GM21423 (cell line): ENCODE measurements at regions not wholly inside any gene's neighbourhood (a gene's known extent, or its start where the extent isn't known, plus 50 kb on each side); places are given as distances from the start of the nearest gene placed in this dataset.
"Not testable (repeated sequence)": the region's sequence is repeated elsewhere in the genome, so short reads cannot be mapped to it uniquely, and the experiment has no call there.

ENCODE experiments used
- ATAC-seq: cut with Tn5 transposase; IDR thresholded peaks from one replicate; pipeline ENCODE4 v1.9.1; 2021; ENCODE audit warnings: mild to moderate bottlenecking, moderate library complexity; ENCODE audit not compliant: unreplicated experiment

GRCh38 chrX:40996886-40997530, 88.2 kb upstream of the USP9X start:
- no peak for ATAC-seq

- ATAC-seq, result no peak
Measured at GRCh38 chrX:40998123-40998522, 87.1 kb upstream of the USP9X start.

- ATAC-seq, result no peak
Measured at GRCh38 chrX:41001327-41001726, 83.9 kb upstream of the USP9X start.

DNA sequence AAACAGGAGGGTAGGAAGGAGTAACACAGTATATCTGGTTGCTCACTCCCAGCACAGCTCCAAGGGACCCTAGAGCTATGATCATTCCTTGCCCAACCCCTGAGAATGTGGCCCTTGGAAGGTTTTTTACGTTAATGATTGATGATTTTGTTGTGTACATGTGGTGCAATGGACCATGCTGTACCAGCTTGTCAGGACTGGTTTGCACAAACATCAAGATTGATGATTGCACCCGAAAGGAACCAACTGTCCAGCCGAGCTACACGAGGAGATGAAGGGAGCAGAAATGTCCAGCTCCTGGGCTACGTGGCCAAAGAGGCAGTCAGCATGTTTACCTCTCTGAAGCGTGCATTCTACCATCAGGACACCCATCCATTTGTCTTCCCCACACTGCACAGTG, 83.2 kb upstream of the USP9X start:
- no peak for ATAC-seq

GRCh38 chrX:41003506-41004270, 81.6 kb upstream of the USP9X start:
- no peak for ATAC-seq

- ATAC-seq, result no peak
Measured at GRCh38 chrX:41005445-41005992, 79.7 kb upstream of the USP9X start.

GRCh38 chrX:41009850-41010846, 75.1 kb upstream of the USP9X start:
- ATAC-seq, result no peak

DNA sequence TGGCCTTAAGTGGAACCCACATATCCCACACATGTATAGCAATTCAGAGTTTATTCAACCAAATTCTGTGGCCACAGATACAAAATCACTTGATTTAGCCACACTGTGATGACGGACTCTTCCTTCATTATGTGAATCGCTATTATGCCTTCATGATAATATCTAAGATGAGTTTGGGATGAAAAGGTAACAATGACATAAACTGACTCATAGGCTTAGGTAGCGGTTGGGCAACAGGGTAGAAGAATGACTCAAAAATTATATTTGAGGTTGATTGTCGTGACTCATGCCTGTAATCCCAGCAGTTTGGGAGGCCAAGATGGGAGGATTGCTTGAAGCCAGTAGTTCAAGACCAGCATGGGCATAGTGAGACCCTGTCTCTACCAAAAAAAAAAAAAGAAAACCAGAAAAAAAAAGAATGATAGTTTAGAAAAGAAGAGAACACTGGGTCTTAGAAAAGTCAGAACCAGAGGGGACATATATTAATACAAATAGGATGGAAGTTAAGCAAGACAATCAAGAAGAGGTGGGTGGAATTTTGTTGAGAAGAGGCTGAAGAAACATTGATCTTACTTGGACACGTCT, 70.4 kb upstream of the USP9X start:
- no peak for ATAC-seq

DNA sequence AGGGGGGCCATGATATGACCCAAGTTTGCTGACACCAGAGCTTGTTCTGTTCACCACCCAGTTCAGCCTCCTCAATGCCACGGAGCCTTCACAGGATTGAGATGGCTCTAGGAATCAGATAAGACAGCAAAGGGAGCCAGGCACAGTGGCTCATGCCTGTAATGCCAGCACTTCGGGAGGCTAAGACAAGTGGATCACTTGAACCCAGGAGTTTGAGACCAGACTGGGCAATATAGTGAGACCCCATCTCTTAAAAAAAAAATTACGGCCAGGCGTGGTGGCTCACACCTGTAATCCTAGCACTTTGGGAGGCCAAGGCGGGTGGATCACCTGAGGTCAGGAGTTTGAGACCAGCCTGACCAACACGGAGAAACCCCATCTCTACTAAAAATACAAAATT, 67.5 kb upstream of the USP9X start:
- not testable (repeated sequence) for ATAC-seq

DNA sequence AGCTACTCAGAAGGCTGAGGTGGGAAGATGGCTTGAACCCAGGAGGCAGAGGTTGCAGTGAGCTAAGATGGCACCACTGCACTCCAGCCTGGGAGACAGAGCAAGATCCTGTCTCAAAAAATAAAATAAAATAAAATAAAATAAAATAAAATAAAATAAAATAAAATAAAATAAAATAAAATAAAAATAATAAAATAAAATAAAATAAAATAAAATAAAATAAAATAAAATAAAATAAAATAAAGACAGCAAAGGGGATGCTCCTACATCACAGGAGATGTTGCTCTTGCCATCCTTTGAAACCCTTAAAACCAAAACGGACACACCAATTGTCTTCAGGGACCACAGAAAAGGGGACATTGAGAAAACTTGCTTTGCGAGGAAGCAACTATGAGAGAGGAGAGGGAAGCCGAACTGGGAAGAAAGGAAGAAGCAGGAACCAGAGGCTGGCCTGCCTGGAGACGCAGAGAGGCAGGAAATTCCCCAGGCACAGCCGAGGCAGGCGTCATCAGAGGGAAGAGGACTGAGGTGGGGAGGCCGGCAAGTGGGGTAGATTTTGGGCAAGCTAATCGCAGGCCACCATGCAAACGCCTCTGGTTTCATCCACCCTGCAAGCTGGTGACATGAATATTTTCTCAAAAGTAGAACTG, 66.7 kb upstream of the USP9X start:
- ATAC-seq, result not testable (repeated sequence)

GRCh38 chrX:41019041-41019392, 66.2 kb upstream of the USP9X start:
- ATAC-seq, result no peak

DNA sequence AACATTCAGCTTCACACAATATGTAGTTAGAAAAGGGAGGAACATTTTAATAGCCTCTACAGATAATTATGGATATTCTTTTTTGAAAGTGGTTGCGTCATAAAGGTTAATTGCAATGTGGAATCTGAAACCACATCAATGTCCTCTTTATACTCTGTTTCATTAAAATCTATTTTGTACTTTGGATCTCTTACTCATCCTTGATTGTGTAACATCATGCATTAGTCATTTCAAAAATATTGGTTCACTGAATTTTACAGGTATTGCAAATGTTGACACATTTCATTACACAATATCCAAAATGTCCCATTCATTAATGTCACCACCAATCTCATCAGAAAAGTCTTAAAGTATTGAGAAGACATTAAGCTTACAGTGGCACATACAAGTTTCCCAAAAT, 62.7 kb upstream of the USP9X start:
- ATAC-seq, result no peak

DNA sequence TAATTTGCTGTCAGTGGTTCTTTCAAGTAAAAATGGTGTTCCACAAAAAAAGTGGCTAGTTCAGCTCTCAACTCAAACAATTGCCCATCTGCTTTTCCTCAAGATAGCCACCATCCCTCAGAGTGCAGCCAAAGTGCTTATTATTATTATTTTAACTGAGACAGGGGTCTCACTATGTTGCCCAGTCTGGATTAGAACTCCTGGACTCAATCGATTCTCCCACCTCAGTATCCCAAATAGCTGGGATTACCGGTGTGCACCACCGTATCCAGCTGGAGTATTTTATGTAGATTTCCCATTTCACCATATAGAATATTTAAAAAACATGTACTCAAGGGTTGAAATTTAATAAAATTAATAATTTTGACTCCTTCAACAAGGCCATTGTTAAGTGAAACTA, 62.1 kb upstream of the USP9X start:
- ATAC-seq, result no peak

DNA sequence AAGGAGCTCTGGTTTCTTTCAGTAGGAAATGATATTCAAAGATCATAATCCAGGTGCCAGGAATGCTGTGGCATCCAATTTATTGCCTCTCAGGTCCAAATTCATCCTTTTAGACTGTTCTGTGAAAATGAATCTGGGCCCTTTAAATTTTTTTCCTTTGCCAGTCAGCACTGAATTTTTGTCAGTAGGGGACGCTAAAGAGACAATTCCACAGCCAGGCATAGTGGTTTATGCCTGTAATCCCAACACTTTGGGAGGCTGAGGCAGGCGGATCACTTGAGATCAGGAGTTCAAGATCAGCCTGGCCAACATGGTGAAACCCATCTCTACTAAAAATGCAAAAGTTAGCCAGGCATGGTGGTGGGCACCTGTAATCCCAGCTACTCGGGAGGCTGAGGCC, 60.9 kb upstream of the USP9X start:
- not testable (repeated sequence) for ATAC-seq

DNA sequence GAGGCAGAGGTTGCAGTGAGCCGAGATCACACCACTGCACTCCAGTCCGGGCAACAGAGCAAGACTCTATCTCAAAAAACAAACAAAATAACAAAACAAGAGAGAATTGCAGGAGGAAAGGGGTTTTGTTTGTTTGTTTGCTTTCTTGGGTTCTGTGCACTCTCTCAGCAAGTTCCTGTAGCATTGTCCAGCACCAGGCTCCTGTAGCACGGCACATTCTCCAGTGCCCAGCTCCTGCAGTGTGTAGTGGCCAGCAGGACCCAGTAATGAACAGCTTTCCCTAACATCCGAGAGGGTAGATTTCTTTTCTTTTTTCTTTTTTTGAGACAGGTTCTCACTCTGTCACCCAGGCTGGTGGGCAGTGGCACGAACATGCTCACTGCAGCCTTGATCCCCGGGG, 60.5 kb upstream of the USP9X start:
- no peak for ATAC-seq

DNA sequence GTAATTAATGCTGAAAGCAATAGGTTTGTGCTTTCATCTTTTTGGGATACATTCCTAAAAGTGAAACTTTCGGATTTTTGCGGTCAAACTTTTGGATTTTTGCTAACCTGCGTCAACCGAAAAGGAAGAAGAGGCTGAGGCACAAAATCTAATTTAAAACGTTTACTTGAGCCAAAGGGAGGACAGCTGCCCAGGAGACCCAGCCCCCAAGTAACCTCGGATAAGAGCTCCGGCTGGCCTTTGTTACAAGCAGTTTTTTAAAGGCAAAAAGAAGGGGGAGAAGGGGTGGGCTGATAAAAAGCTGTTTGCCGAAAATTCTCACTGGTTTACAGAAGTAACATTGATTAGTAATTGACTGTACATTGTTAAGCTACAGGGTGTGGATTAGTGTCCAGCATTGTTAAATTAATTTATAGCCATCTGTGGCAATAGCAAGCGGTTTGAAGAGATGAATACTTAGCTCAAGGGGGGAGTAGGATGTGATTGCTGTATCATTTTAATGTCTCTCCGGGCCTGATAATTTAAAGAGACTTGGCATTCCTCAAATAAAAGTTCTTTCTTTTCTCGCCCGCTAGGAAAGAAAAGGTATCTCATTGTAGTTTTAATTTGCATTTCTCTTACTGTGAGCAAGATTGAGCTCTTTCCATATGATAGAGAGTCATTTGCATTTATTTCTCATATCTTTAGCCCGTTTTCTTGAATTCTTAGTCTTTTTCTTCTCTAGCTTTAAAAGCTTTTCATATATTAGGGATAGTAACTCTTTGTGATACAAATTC, 59.1 kb upstream of the USP9X start:
- ATAC-seq, result no peak

DNA sequence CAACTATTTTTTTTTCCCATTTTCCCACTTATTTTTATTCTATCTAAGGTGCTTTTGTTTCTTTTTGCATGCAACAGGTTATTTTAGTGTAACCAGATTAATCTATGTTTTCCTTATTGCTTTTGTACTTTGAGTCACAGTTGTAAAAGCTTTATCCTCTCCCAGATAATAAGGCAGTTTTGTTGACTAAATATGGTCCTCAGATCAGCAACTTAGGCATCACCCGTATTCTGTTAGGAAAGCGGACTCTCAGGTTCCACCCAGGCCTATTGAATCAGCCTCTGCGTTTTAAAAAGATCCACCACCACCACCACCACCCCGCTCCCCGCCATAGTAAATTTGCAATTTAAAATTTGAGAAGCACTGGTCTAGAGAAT, 58.6 kb upstream of the USP9X start:
- no peak for ATAC-seq

GRCh38 chrX:41029332-41029731, 55.9 kb upstream of the USP9X start:
- no peak for ATAC-seq

GRCh38 chrX:41031256-41031967, 53.8 kb upstream of the USP9X start:
- ATAC-seq, result no peak
